ENCODE measurements at regions not wholly inside any gene's neighbourhood (a gene's known extent, or its start where the extent isn't known, plus 50 kb on each side); places are given as distances from the start of the nearest gene placed in this dataset.

DNA sequence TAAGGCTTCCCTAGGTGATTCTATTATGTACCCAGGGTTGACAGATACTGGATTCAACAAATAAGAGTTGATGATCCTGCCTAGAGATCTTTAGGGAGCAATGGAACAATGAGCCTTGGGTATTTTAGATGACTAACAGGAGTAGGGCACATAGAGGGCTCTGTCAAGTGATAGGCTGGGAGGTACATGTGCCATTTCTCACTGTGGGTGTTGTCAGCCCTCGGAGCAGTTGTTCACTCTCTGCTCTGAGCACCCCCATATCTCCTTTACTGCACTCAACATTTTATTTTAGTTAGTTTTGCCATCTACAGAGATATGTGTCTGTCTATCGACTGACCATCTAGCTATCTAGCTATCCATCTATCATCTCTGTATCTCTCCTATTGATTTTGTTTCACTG is 950.6 kb downstream of the TYW1 start:
- TF ChIP-seq EZH2 (IDR thresholded peaks at IDR 0.05; ENCODE audit: insufficient read depth, poor library complexity, severe bottlenecking) (no peak), EZH2phosphoT487 (IDR thresholded peaks at IDR 0.05; ENCODE audit: insufficient read depth, low read depth) (no peak)
- in situ Hi-C loops (cut with MboI): no loop called here
- DNase-seq: no peak
- no peaks in the 10 kb centered on the region for H4K20me1 ChIP-seq (ENCODE audit: insufficient read depth)
- WGBS, 2 experiments (ENCODE audit: low coverage in 1 of 2, low lambda C conversion rate in 2 of 2, missing lambda C conversion rate in 2 of 2): 29 to 32% methylated on average over 2 of the region's 2 CpGs
- no peaks in the 10 kb centered on the region for H3K27me3 ChIP-seq (replicated peaks; ENCODE audit: insufficient read depth)
- H3K4me3 ChIP-seq: no peak overlapping the region
- H3K9me3 ChIP-seq (ENCODE audit: low read depth): no peaks in the 10 kb centered on the region
- no peaks in the 10 kb centered on the region for H3K36me3 ChIP-seq (ENCODE audit: low read depth)
- H3K4me2 ChIP-seq (ENCODE audit: unreplicated experiment): no peak overlapping the region
- no peak overlapping the region for H3K27ac ChIP-seq
- H3K4me1 ChIP-seq (ENCODE audit: insufficient read depth): no peaks in the 10 kb centered on the region
- no peaks in the 10 kb centered on the region for H3K9me2 ChIP-seq (ENCODE audit: insufficient read depth)
- H3K9ac ChIP-seq: no peak overlapping the region
- no peaks in the 10 kb centered on the region for H3K79me2 ChIP-seq (ENCODE audit: insufficient read depth)
- H3F3A ChIP-seq (ENCODE audit: insufficient read depth): no peaks in the 10 kb centered on the region
- no peak overlapping the region for H2AFZ ChIP-seq

DNA sequence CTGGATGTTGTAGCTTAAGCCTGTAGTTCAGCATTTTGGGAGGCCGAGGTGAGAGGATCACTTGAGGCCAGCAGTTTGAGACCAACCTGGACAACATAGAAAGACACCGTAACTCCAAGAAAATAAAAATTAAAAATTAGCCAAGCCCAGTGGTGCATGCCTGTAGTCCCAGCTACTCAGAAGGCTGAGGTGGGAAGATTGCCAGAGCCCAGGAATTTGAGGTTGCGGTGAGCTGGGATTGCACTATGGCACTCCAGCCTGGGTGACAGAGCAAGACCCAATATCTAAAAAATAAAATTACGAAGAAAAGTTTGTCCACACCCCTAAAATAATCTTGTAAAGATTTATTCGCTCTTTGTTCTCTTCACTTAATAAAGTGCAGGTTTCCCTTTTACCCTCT is 951.0 kb downstream of the TYW1 start:
- H4K20me1 ChIP-seq (ENCODE audit: insufficient read depth): no peaks in the 10 kb centered on the region
- no peaks in the 10 kb centered on the region for H3K36me3 ChIP-seq (ENCODE audit: low read depth)
- TF ChIP-seq EZH2phosphoT487 (IDR thresholded peaks at IDR 0.05; ENCODE audit: insufficient read depth, low read depth): no peak
- TF ChIP-seq EZH2 (IDR thresholded peaks at IDR 0.05; ENCODE audit: insufficient read depth, poor library complexity, severe bottlenecking): no peak
- in situ Hi-C loops (cut with MboI): no loop called here
- DNase-seq: no peak
- H3K79me2 ChIP-seq (ENCODE audit: insufficient read depth): no peaks in the 10 kb centered on the region
- no peaks in the 10 kb centered on the region for H3K9me2 ChIP-seq (ENCODE audit: insufficient read depth)
- H3K9me3 ChIP-seq (ENCODE audit: low read depth): no peaks in the 10 kb centered on the region
- H3K27ac ChIP-seq: no peak overlapping the region
- H3K4me2 ChIP-seq (ENCODE audit: unreplicated experiment): no peak overlapping the region
- H3K4me1 ChIP-seq (ENCODE audit: insufficient read depth): no peaks in the 10 kb centered on the region
- no peaks in the 10 kb centered on the region for H3F3A ChIP-seq (ENCODE audit: insufficient read depth)
- no peak overlapping the region for H3K9ac ChIP-seq
- no peak overlapping the region for H2AFZ ChIP-seq
- H3K4me3 ChIP-seq: no peak overlapping the region
- WGBS, 2 experiments (ENCODE audit: low coverage in 1 of 2, low lambda C conversion rate in 2 of 2, missing lambda C conversion rate in 2 of 2): 53 to 62% methylated on average over 5 of the region's 5 CpGs
- H3K27me3 ChIP-seq (replicated peaks; ENCODE audit: insufficient read depth): no peaks in the 10 kb centered on the region

DNA sequence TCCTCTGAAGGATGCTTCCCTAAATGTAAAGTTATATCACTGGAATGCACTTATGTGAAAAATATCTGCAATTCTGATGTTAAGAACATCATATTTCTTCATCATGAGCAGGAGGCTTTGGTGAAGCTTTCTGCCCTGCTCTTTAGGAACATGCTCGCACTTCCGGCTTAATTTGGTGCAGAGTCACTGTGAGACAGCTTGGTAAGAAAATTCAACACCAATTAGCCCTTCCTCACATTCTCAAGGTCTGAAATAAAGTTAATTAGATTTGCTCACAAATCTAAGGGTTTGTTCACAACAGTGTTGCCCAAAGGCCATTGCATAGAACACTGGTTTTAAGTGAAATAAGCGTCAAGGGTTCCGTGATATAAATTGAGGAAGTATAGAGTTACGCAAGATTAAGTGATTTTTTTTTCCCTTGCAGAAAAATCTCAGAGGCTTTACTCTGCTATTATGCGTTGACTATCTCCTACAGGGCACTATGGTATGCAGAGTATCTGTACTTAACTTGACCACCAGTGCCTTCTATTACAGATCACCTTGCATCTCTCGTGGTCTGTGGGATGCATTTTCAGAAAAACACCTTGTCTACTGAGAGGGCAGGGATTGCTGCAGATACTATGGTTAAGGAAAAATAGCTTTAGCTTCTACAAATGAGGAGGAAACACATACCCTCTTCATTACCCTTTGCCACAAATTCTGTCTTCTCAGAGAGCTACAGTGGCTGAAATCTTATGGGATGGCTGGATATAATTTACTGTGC is 953.9 kb downstream of the TYW1 start:
- Histone ChIP-seq H3K4me3 (no peak overlapping the region), H3K27me3 (replicated peaks; ENCODE audit: insufficient read depth) (no peaks in the 10 kb centered on the region), H3K4me2 (ENCODE audit: unreplicated experiment) (no peak overlapping the region), H3K27ac (no peak overlapping the region), H2AFZ (no peak overlapping the region), H3K9ac (no peak overlapping the region), H3K9me2 (ENCODE audit: insufficient read depth) (no peaks in the 10 kb centered on the region), H3K36me3 (ENCODE audit: low read depth) (no peaks in the 10 kb centered on the region), H3K79me2 (ENCODE audit: insufficient read depth) (no peaks in the 10 kb centered on the region), H4K20me1 (ENCODE audit: insufficient read depth) (no peaks in the 10 kb centered on the region), H3K4me1 (ENCODE audit: insufficient read depth) (no peaks in the 10 kb centered on the region), H3F3A (ENCODE audit: insufficient read depth) (no peaks in the 10 kb centered on the region), H3K9me3 (ENCODE audit: low read depth) (no peaks in the 10 kb centered on the region)
- 69 to 78% methylated on average over 7 of the region's 7 CpGs for WGBS, 2 experiments (ENCODE audit: low coverage in 1 of 2, low lambda C conversion rate in 2 of 2, missing lambda C conversion rate in 2 of 2)
- TF ChIP-seq EZH2 (IDR thresholded peaks at IDR 0.05; ENCODE audit: insufficient read depth, poor library complexity, severe bottlenecking) (no peak), EZH2phosphoT487 (IDR thresholded peaks at IDR 0.05; ENCODE audit: insufficient read depth, low read depth) (no peak)
- in situ Hi-C loops (cut with MboI): no loop called here
- DNase-seq: no peak

DNA sequence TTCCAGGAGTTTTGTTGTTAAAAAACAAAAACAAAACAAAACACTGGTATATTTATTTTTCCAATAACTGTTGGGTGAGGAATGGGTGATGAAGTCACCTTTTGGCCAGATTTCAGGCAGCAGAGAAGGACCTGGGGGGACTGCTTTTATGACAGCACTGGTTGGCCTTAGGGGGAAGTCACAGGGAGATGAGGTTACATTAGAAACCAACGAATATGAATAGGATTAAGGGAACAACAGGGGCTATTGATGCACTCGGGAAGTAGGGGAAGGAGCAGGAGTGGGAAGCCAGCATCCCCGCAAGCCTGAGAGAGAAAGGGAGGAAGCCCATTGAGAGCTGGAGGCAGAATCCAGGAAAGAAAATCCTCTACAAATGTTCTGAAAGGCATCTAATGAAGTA is 958.4 kb downstream of the TYW1 start:
- Histone ChIP-seq H4K20me1 (ENCODE audit: insufficient read depth) (no peaks in the 10 kb centered on the region), H3K9ac (no peak overlapping the region), H3K9me2 (ENCODE audit: insufficient read depth) (no peaks in the 10 kb centered on the region), H3K27me3 (replicated peaks; ENCODE audit: insufficient read depth) (no peaks in the 10 kb centered on the region), H3K4me3 (no peak overlapping the region), H3K27ac (no peak overlapping the region), H3F3A (ENCODE audit: insufficient read depth) (no peaks in the 10 kb centered on the region), H3K79me2 (ENCODE audit: insufficient read depth) (no peaks in the 10 kb centered on the region), H2AFZ (no peak overlapping the region), H3K9me3 (ENCODE audit: low read depth) (no peaks in the 10 kb centered on the region), H3K4me2 (ENCODE audit: unreplicated experiment) (no peak overlapping the region), H3K36me3 (ENCODE audit: low read depth) (no peaks in the 10 kb centered on the region), H3K4me1 (ENCODE audit: insufficient read depth) (no peaks in the 10 kb centered on the region)
- in situ Hi-C loops (cut with MboI): no loop called here
- no peak for TF ChIP-seq EZH2 (IDR thresholded peaks at IDR 0.05; ENCODE audit: insufficient read depth, poor library complexity, severe bottlenecking)
- TF ChIP-seq EZH2phosphoT487 (IDR thresholded peaks at IDR 0.05; ENCODE audit: insufficient read depth, low read depth): no peak
- no peak for DNase-seq
- 42 to 51% methylated on average over 3 of the region's 3 CpGs for WGBS, 2 experiments (ENCODE audit: low coverage in 1 of 2, low lambda C conversion rate in 2 of 2, missing lambda C conversion rate in 2 of 2)

All from GM23248 (cell line).